ENCODE measurements at regions not wholly inside any gene's neighbourhood (a gene's known extent, or its start where the extent isn't known, plus 50 kb on each side); places are given as distances from the start of the nearest gene placed in this dataset.

DNA sequence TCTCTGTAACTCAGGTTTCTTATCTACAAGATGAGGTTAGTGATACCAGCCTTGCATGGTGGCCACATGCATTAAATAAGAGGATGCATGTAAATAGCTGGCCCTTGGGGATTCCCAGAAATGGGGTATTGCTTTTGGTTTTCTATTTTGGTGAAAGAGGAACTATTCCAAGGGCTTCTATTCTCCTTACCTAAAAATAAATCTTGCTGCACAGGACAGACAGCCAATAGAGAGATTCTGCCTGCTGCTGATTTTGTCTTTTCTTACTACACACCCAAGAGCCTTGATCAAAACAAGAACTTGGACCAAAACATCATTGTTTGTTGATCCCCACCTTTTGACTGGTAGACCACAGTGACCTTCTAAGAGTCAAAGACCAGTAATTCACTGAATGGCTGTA, 161.8 kb downstream of the PJA2 start:
- Mint-ChIP-seq H3K4me3 (no peak overlapping the region), H3K27ac (no peak overlapping the region), H3K27me3 (peaks cover 0 to 5% of the 10 kb centered on the region in 2 donors), H3K4me1 (ENCODE audit: low read depth in 2 of 2) (no peaks in the 10 kb centered on the region), H3K36me3 (peaks cover 17% of the 10 kb centered on the region), H3K9me3 (peaks cover 4% of the 10 kb centered on the region)
- no peak for DNase-seq (ENCODE audit: low spot score)
- no peak for ATAC-seq

DNA sequence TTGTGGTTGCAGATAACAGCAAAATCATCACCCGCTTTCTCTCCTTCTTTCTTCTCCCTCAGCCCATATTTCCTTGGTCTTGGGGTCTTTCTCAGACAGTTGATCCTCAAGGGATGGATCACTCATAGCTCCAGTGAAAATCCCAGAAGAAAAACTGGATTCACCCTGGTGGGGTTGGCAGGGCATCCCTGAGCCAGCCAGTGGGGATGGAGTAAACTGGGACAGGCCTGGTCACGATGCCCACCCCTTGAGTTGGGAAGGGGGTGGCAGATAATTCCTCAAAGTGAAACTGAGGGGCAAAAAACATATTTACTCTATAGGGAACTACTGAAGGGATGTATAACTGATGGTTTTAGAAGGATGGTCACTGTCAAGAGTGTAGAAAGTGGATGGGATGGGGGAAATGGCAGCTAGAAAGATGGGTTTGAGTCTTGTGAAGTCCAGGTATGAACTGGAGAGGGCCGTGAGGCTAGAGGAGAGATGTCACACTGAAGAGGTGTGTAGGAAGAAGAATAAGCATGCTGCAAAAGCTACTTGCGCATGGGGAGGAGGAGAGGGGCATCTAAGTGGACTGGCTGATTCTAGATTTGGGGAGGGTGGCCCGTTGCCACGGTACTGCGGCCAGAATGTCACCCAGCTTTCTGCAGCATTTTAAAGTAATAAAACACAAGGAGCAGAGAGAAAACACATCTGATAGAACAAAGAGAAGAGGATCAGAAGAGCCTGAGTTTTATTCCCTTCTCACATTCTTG, 162.8 kb downstream of the PJA2 start:
- Mint-ChIP-seq H3K27ac (no peak overlapping the region), H3K4me1 (ENCODE audit: low read depth in 2 of 2) (no peaks in the 10 kb centered on the region), H3K27me3 (peaks cover 0 to 5% of the 10 kb centered on the region in 2 donors), H3K9me3 (peaks cover 4% of the 10 kb centered on the region), H3K36me3 (peaks cover 17% of the 10 kb centered on the region), H3K4me3 (no peak overlapping the region)
- ATAC-seq (no peak), DNase-seq (ENCODE audit: low spot score) (no peak)

Measured in natural killer cell treated with Interleukin-12 subunit alpha and Interleukin-12 subunit beta and Interleukin-15 and Interleukin-18, amount 100 ng/mL, for 72 hours (primary cell).